ENCODE measurements at regions not wholly inside any gene's neighbourhood (a gene's known extent, or its start where the extent isn't known, plus 50 kb on each side); places are given as distances from the start of the nearest gene placed in this dataset.

GRCh38 chr4:13208558-13209193 is 275.5 kb downstream of the RAB28 start:
- Mint-ChIP-seq H3K4me3 (no peak overlapping the region), H3K36me3 (ENCODE audit: low read depth) (no peaks in the 10 kb centered on the region), H3K27ac (peak overlapping the region; percentile 50; the same call in 1 of the 2 replicates), H3K27me3 (ENCODE audit: insufficient read depth, low read depth, poor library complexity) (peaks cover 3% of the 10 kb centered on the region), H3K9me3 (no peaks in the 10 kb centered on the region), H3K4me1 (no peaks in the 10 kb centered on the region)
- H3K79me2 ChIP-seq (replicated peaks; ENCODE audit: insufficient read depth): no peaks in the 10 kb centered on the region
- no peak overlapping the region for H2AFZ ChIP-seq
- H3K9me2 ChIP-seq (ENCODE audit: insufficient read depth): no peaks in the 10 kb centered on the region
- H3F3A ChIP-seq (replicated peaks; ENCODE audit: low read depth): no peaks in the 10 kb centered on the region
- ATAC-seq (no peak), DNase-seq (ENCODE audit: low spot score) (no peak)
- no peaks in the 10 kb centered on the region; the same call in 1 of the 2 replicates for H3K4me1 ChIP-seq (ENCODE audit: insufficient read depth)
- no peak for TF ChIP-seq NANOG (IDR thresholded peaks at IDR 0.05; ENCODE audit: borderline replicate concordance)
- TF ChIP-seq, protein P1, sequence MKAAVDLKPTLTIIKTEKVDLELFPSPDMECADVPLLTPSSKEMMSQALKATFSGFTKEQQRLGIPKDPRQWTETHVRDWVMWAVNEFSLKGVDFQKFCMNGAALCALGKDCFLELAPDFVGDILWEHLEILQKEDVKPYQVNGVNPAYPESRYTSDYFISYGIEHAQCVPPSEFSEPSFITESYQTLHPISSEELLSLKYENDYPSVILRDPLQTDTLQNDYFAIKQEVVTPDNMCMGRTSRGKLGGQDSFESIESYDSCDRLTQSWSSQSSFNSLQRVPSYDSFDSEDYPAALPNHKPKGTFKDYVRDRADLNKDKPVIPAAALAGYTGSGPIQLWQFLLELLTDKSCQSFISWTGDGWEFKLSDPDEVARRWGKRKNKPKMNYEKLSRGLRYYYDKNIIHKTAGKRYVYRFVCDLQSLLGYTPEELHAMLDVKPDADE (IDR thresholded peaks at IDR 0.05): no peak
- TF ChIP-seq REST (IDR thresholded peaks at IDR 0.05; ENCODE audit: unreplicated experiment): no peak
- TF ChIP-seq, protein P2, sequence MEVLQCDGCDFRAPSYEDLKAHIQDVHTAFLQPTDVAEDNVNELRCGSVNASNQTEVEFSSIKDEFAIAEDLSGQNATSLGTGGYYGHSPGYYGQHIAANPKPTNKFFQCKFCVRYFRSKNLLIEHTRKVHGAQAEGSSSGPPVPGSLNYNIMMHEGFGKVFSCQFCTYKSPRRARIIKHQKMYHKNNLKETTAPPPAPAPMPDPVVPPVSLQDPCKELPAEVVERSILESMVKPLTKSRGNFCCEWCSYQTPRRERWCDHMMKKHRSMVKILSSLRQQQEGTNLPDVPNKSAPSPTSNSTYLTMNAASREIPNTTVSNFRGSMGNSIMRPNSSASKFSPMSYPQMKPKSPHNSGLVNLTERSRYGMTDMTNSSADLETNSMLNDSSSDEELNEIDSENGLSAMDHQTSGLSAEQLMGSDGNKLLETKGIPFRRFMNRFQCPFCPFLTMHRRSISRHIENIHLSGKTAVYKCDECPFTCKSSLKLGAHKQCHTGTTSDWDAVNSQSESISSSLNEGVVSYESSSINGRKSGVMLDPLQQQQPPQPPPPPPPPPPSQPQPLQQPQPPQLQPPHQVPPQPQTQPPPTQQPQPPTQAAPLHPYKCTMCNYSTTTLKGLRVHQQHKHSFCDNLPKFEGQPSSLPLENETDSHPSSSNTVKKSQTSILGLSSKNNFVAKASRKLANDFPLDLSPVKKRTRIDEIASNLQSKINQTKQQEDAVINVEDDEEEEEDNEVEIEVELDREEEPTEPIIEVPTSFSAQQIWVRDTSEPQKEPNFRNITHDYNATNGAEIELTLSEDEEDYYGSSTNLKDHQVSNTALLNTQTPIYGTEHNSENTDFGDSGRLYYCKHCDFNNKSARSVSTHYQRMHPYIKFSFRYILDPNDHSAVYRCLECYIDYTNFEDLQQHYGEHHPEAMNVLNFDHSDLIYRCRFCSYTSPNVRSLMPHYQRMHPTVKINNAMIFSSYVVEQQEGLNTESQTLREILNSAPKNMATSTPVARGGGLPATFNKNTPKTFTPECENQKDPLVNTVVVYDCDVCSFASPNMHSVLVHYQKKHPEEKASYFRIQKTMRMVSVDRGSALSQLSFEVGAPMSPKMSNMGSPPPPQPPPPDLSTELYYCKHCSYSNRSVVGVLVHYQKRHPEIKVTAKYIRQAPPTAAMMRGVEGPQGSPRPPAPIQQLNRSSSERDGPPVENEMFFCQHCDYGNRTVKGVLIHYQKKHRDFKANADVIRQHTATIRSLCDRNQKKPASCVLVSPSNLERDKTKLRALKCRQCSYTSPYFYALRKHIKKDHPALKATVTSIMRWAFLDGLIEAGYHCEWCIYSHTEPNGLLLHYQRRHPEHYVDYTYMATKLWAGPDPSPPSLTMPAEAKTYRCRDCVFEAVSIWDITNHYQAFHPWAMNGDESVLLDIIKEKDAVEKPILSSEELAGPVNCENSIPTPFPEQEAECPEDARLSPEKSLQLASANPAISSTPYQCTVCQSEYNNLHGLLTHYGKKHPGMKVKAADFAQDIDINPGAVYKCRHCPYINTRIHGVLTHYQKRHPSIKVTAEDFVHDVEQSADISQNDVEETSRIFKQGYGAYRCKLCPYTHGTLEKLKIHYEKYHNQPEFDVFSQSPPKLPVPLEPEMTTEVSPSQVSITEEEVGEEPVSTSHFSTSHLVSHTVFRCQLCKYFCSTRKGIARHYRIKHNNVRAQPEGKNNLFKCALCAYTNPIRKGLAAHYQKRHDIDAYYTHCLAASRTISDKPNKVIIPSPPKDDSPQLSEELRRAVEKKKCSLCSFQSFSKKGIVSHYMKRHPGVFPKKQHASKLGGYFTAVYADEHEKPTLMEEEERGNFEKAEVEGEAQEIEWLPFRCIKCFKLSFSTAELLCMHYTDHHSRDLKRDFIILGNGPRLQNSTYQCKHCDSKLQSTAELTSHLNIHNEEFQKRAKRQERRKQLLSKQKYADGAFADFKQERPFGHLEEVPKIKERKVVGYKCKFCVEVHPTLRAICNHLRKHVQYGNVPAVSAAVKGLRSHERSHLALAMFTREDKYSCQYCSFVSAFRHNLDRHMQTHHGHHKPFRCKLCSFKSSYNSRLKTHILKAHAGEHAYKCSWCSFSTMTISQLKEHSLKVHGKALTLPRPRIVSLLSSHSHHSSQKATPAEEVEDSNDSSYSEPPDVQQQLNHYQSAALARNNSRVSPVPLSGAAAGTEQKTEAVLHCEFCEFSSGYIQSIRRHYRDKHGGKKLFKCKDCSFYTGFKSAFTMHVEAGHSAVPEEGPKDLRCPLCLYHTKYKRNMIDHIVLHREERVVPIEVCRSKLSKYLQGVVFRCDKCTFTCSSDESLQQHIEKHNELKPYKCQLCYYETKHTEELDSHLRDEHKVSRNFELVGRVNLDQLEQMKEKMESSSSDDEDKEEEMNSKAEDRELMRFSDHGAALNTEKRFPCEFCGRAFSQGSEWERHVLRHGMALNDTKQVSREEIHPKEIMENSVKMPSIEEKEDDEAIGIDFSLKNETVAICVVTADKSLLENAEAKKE (CRISPR knock-in tag; IDR thresholded peaks at IDR 0.05): no peak
- TF ChIP-seq ZNF331 (CRISPR knock-in tag; IDR thresholded peaks at IDR 0.05; ENCODE audit: low read depth): no peak
- TF ChIP-seq CTCF (conservative IDR thresholded peaks at IDR 0.05; ENCODE audit: low read depth in 2 of 2): no peak
- TF ChIP-seq JUNB (IDR thresholded peaks at IDR 0.05; ENCODE audit: unreplicated experiment): no peak
- H4K20me1 ChIP-seq (replicated peaks; ENCODE audit: insufficient read depth): no peaks in the 10 kb centered on the region
- H3K4me2 ChIP-seq: no peak overlapping the region
- no peak overlapping the region for H3K4me3 ChIP-seq
- no peak overlapping the region for H3K27ac ChIP-seq (ENCODE audit: low read depth)
- H3K27me3 ChIP-seq (ENCODE audit: insufficient read depth): no peaks in the 10 kb centered on the region
- H3K36me3 ChIP-seq (ENCODE audit: insufficient read depth): no peaks in the 10 kb centered on the region
